SH-SY5Y (cell line): ENCODE measurements at regions not wholly inside any gene's neighbourhood (a gene's known extent, or its start where the extent isn't known, plus 50 kb on each side); places are given as distances from the start of the nearest gene placed in this dataset.

Source experiments
- GATA2 ChIP-seq: IDR thresholded peaks from 2 replicates; pipeline ENCODE4 v1.6.1; 2011; ENCODE audit warnings: mild to moderate bottlenecking, low read depth, low read length
- GATA3 ChIP-seq: IDR thresholded peaks from 2 replicates; pipeline ENCODE4 v1.6.1; 2011; ENCODE audit warnings: low read depth, mild to moderate bottlenecking, low read length, moderate library complexity

GRCh38 chr18:35811896-35812295 is 160.6 kb upstream of the RMP24 start:
- TF ChIP-seq GATA3 (no peak), GATA2 (no peak)

GRCh38 chr18:35816003-35816402 is 156.5 kb upstream of the RMP24 start:
- TF ChIP-seq GATA2 (no peak), GATA3 (no peak)

GRCh38 chr18:35817604-35818352 is 154.7 kb upstream of the RMP24 start:
- TF ChIP-seq GATA2 (no peak), GATA3 (no peak)

GRCh38 chr18:35818353-35818667 is 154.2 kb upstream of the RMP24 start:
- TF ChIP-seq GATA2 (no peak), GATA3 (no peak)

- TF ChIP-seq GATA3 (no peak), GATA2 (no peak)
Observed at GRCh38 chr18:35822413-35822812, 150.1 kb upstream of the RMP24 start.

GRCh38 chr18:35826477-35826876 is 146.0 kb upstream of the RMP24 start:
- no peak for TF ChIP-seq GATA3
- TF ChIP-seq GATA2, result no peak

GRCh38 chr18:35827275-35827902 is 145.1 kb upstream of the RMP24 start:
- TF ChIP-seq GATA2 (no peak), GATA3 (no peak)

- no peak for TF ChIP-seq GATA3
- no peak for TF ChIP-seq GATA2
Observed at GRCh38 chr18:35827903-35828275, 144.6 kb upstream of the RMP24 start.

- TF ChIP-seq GATA3 (no peak), GATA2 (no peak)
Observed at GRCh38 chr18:35828591-35828990, 143.9 kb upstream of the RMP24 start.

GRCh38 chr18:35835366-35835765 is 137.1 kb upstream of the RMP24 start:
- no peak for TF ChIP-seq GATA2
- TF ChIP-seq GATA3, result no peak

GRCh38 chr18:35835833-35836232 is 136.6 kb upstream of the RMP24 start:
- TF ChIP-seq GATA2 (no peak), GATA3 (no peak)

- TF ChIP-seq GATA2 (no peak), GATA3 (no peak)
Observed at GRCh38 chr18:35836932-35837331, 135.5 kb upstream of the RMP24 start.

- no peak for TF ChIP-seq GATA2
- TF ChIP-seq GATA3, result no peak
Observed at GRCh38 chr18:35837922-35838496, 134.5 kb upstream of the RMP24 start.

- TF ChIP-seq GATA2 (no peak), GATA3 (no peak)
Observed at GRCh38 chr18:35841283-35841682, 131.2 kb upstream of the RMP24 start.

- no peak for TF ChIP-seq GATA2
- TF ChIP-seq GATA3, result no peak
Observed at GRCh38 chr18:35842536-35842935, 129.9 kb upstream of the RMP24 start.
